ENCODE measurements at regions not wholly inside any gene's neighbourhood (a gene's known extent, or its start where the extent isn't known, plus 50 kb on each side); places are given as distances from the start of the nearest gene placed in this dataset.

- in situ Hi-C loops (cut with MboI; ENCODE audit: low sequenced_read_pairs in 4 of 4) (no loop called here), intact Hi-C loops (cut with DNase I; ENCODE audit: low total_unique reads) (no loop called here)
- H3K4me1 ChIP-seq = peaks cover 0 to 6% of the 10 kb centered on the region in 2 donors
- DNase-seq (no peak), ATAC-seq (no peak)
- H3K9me3 ChIP-seq = no peaks in the 10 kb centered on the region
- no peak overlapping the region for H3K4me3 ChIP-seq
- no peak overlapping the region for H3K27ac ChIP-seq
- no peak for TF ChIP-seq POLR2A (IDR thresholded peaks at IDR 0.05)
- TF ChIP-seq CTCF (IDR thresholded peaks at IDR 0.05 in 4 of 5, conservative IDR thresholded peaks at IDR 0.05 in 1 of 5) = no peak
- H3K27me3 ChIP-seq = no peaks in the 10 kb centered on the region
- no peaks in the 10 kb centered on the region for H3K36me3 ChIP-seq
These were observed 59.4 kb downstream of the PLCE1 start for GRCh38 chr10:94052866-94053791.

- Histone ChIP-seq H3K4me3 (no peak overlapping the region), H3K4me1 (peaks cover 0 to under 1% of the 10 kb centered on the region in 2 donors), H3K27ac (no peak overlapping the region), H3K9me3 (no peaks in the 10 kb centered on the region), H3K27me3 (no peaks in the 10 kb centered on the region), H3K36me3 (no peaks in the 10 kb centered on the region)
- intact Hi-C loops (cut with DNase I; ENCODE audit: low total_unique reads) (no loop called here), in situ Hi-C loops (cut with MboI; ENCODE audit: low sequenced_read_pairs in 4 of 4) (no loop called here)
- DNase-seq = no peak
- ATAC-seq = no peak
- TF ChIP-seq CTCF (IDR thresholded peaks at IDR 0.05 in 4 of 5, conservative IDR thresholded peaks at IDR 0.05 in 1 of 5) (no peak), POLR2A (IDR thresholded peaks at IDR 0.05) (no peak)
These were observed 65.6 kb downstream of the PLCE1 start for GRCh38 chr10:94059178-94059883.

GRCh38 chr10:94061026-94061425, 67.3 kb downstream of the PLCE1 start:
- no peaks in the 10 kb centered on the region for H3K36me3 ChIP-seq
- intact Hi-C loops (cut with DNase I; ENCODE audit: low total_unique reads) (no loop called here), in situ Hi-C loops (cut with MboI; ENCODE audit: low sequenced_read_pairs in 4 of 4) (no loop called here)
- no peaks in the 10 kb centered on the region for H3K9me3 ChIP-seq
- DNase-seq (no peak), ATAC-seq (no peak)
- H3K27me3 ChIP-seq = no peaks in the 10 kb centered on the region
- H3K4me1 ChIP-seq = no peaks in the 10 kb centered on the region
- no peak overlapping the region for H3K4me3 ChIP-seq
- no peak overlapping the region for H3K27ac ChIP-seq
- TF ChIP-seq CTCF (IDR thresholded peaks at IDR 0.05 in 4 of 5, conservative IDR thresholded peaks at IDR 0.05 in 1 of 5) (no peak), POLR2A (IDR thresholded peaks at IDR 0.05) (no peak)

GRCh38 chr10:94062611-94063010, 68.9 kb downstream of the PLCE1 start:
- Histone ChIP-seq H3K27me3 (no peaks in the 10 kb centered on the region), H3K27ac (no peak overlapping the region), H3K36me3 (no peaks in the 10 kb centered on the region), H3K9me3 (no peaks in the 10 kb centered on the region), H3K4me3 (no peak overlapping the region), H3K4me1 (no peaks in the 10 kb centered on the region)
- no peak for DNase-seq
- TF ChIP-seq CTCF (IDR thresholded peaks at IDR 0.05 in 4 of 5, conservative IDR thresholded peaks at IDR 0.05 in 1 of 5) = no peak
- no peak for TF ChIP-seq POLR2A (IDR thresholded peaks at IDR 0.05)
- intact Hi-C loops (cut with DNase I; ENCODE audit: low total_unique reads) = no loop called here
- no peak for ATAC-seq
- in situ Hi-C loops (cut with MboI; ENCODE audit: low sequenced_read_pairs in 4 of 4) = no loop called here
